ENCODE measurements at regions not wholly inside any gene's neighbourhood (a gene's known extent, or its start where the extent isn't known, plus 50 kb on each side); places are given as distances from the start of the nearest gene placed in this dataset.
A peak's percentile ranks its signal among the peaks of the same experiment; 100 is the strongest.

- no peak overlapping the region for H3K27ac ChIP-seq (ENCODE audit: insufficient read depth, low read length)
- H3K79me2 ChIP-seq (ENCODE audit: control insufficient read depth, insufficient read depth, low read length): no peaks in the 10 kb centered on the region
- H3K4me2 ChIP-seq (ENCODE audit: extremely low read depth, insufficient read depth, low read length): no peak overlapping the region
- H3K9me3 ChIP-seq (ENCODE audit: control insufficient read depth, insufficient read depth, low read depth, low read length): no peaks in the 10 kb centered on the region
- H3K27me3 ChIP-seq (ENCODE audit: control insufficient read depth, insufficient read depth, low read length): no peaks in the 10 kb centered on the region
- DNase-seq (ENCODE audit: low read depth in 2 of 2): peak; percentile 25 to 85
- no peaks in the 10 kb centered on the region for H3K4me1 ChIP-seq (ENCODE audit: control insufficient read depth, extremely low read depth, insufficient read depth, low read length)
- no peaks in the 10 kb centered on the region for H3K36me3 ChIP-seq (ENCODE audit: control insufficient read depth, insufficient read depth, low read length)
- H4K20me1 ChIP-seq (ENCODE audit: control insufficient read depth, extremely low read depth, insufficient read depth, low read length): no peaks in the 10 kb centered on the region
- no peak overlapping the region for H3K4me3 ChIP-seq (replicated peaks in 1 of 4; ENCODE audit: control extremely low read depth in 1 of 4, insufficient read depth in 1 of 4, low read depth in 3 of 4, low read length in 4 of 4)
- TF ChIP-seq CTCF (conservative IDR thresholded peaks at IDR 0.05 in 1 of 2, IDR thresholded peaks at IDR 0.05 in 1 of 2; ENCODE audit: low read depth in 1 of 2, low read length in 2 of 2): no peak
- TF ChIP-seq EZH2 (IDR thresholded peaks at IDR 0.05; ENCODE audit: low read length, missing control alignments): no peak
- no peak overlapping the region for H3K9ac ChIP-seq (ENCODE audit: insufficient read depth, low read length)
- no peak overlapping the region for H2AFZ ChIP-seq (ENCODE audit: low read length)
Observed at GRCh38 chr12:43057566-43057965, 468.0 kb upstream of the PRICKLE1 start.

DNA sequence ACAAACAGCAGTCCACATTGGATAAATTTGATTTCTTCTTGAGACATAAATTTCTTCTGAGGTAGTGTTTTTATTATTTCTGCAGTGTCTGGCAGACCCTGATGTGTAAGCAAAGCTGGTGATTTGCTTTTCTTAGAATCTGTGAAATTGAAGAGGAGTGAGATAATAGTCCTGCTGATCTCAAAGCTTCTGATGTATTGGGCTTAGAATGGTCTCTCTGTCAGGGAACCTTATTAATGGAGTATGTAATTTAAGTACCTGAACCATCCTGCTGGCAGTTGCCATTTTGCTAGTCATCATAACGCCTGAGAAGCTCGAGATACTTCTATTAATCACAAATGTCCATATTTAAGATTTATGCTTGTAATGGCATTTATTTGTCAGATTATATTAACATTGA lies 464.5 kb upstream of the PRICKLE1 start:
- Histone ChIP-seq H3K27me3 (ENCODE audit: control insufficient read depth, insufficient read depth, low read length) (no peaks in the 10 kb centered on the region), H4K20me1 (ENCODE audit: control insufficient read depth, extremely low read depth, insufficient read depth, low read length) (no peaks in the 10 kb centered on the region), H2AFZ (ENCODE audit: low read length) (no peak overlapping the region), H3K9me3 (ENCODE audit: control insufficient read depth, insufficient read depth, low read depth, low read length) (no peaks in the 10 kb centered on the region), H3K4me1 (ENCODE audit: control insufficient read depth, extremely low read depth, insufficient read depth, low read length) (no peaks in the 10 kb centered on the region), H3K36me3 (ENCODE audit: control insufficient read depth, insufficient read depth, low read length) (no peaks in the 10 kb centered on the region), H3K4me3 (replicated peaks in 1 of 4; ENCODE audit: control extremely low read depth in 1 of 4, insufficient read depth in 1 of 4, low read depth in 3 of 4, low read length in 4 of 4) (no peak overlapping the region), H3K27ac (ENCODE audit: insufficient read depth, low read length) (no peak overlapping the region), H3K4me2 (ENCODE audit: extremely low read depth, insufficient read depth, low read length) (no peak overlapping the region), H3K79me2 (ENCODE audit: control insufficient read depth, insufficient read depth, low read length) (no peaks in the 10 kb centered on the region), H3K9ac (ENCODE audit: insufficient read depth, low read length) (no peak overlapping the region)
- no peak for DNase-seq (ENCODE audit: low read depth in 2 of 2)
- no peak for TF ChIP-seq EZH2 (IDR thresholded peaks at IDR 0.05; ENCODE audit: low read length, missing control alignments)
- no peak for TF ChIP-seq CTCF (conservative IDR thresholded peaks at IDR 0.05 in 1 of 2, IDR thresholded peaks at IDR 0.05 in 1 of 2; ENCODE audit: low read depth in 1 of 2, low read length in 2 of 2)

DNA sequence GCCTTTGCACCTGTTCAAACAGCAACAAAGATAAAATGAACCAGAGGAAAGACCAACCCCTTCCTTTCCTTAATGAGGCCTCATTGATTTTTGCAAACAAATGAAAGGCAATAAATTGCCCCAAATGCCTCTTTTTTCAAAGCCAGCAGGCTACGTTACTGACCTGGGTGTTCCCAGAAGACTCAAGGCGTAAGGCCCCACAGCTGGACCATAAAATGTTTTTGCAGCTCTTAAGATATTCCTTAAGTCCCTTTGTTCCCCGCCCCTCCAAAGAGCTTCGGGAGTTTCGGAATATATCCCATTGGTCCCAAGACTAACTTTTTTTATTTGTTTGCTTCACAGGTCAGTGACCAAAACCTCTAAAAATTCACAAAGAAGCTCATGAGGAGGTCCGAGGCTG lies 462.9 kb upstream of the PRICKLE1 start:
- no peaks in the 10 kb centered on the region for H3K36me3 ChIP-seq (ENCODE audit: control insufficient read depth, insufficient read depth, low read length)
- H3K4me1 ChIP-seq (ENCODE audit: control insufficient read depth, extremely low read depth, insufficient read depth, low read length): no peaks in the 10 kb centered on the region
- TF ChIP-seq EZH2 (IDR thresholded peaks at IDR 0.05; ENCODE audit: low read length, missing control alignments) (no peak), CTCF (conservative IDR thresholded peaks at IDR 0.05 in 1 of 2, IDR thresholded peaks at IDR 0.05 in 1 of 2; ENCODE audit: low read depth in 1 of 2, low read length in 2 of 2) (no peak)
- H3K4me3 ChIP-seq (replicated peaks in 1 of 4; ENCODE audit: control extremely low read depth in 1 of 4, insufficient read depth in 1 of 4, low read depth in 3 of 4, low read length in 4 of 4): no peak overlapping the region
- H3K79me2 ChIP-seq (ENCODE audit: control insufficient read depth, insufficient read depth, low read length): no peaks in the 10 kb centered on the region
- no peaks in the 10 kb centered on the region for H3K9me3 ChIP-seq (ENCODE audit: control insufficient read depth, insufficient read depth, low read depth, low read length)
- no peaks in the 10 kb centered on the region for H3K27me3 ChIP-seq (ENCODE audit: control insufficient read depth, insufficient read depth, low read length)
- no peak overlapping the region for H3K4me2 ChIP-seq (ENCODE audit: extremely low read depth, insufficient read depth, low read length)
- no peak overlapping the region for H3K27ac ChIP-seq (ENCODE audit: insufficient read depth, low read length)
- H3K9ac ChIP-seq (ENCODE audit: insufficient read depth, low read length): no peak overlapping the region
- no peaks in the 10 kb centered on the region for H4K20me1 ChIP-seq (ENCODE audit: control insufficient read depth, extremely low read depth, insufficient read depth, low read length)
- no peak overlapping the region for H2AFZ ChIP-seq (ENCODE audit: low read length)
- DNase-seq (ENCODE audit: low read depth in 2 of 2): no peak

Data from fibroblast of lung (primary cell).